ENCODE measurements at regions not wholly inside any gene's neighbourhood (a gene's known extent, or its start where the extent isn't known, plus 50 kb on each side); places are given as distances from the start of the nearest gene placed in this dataset.

DNA sequence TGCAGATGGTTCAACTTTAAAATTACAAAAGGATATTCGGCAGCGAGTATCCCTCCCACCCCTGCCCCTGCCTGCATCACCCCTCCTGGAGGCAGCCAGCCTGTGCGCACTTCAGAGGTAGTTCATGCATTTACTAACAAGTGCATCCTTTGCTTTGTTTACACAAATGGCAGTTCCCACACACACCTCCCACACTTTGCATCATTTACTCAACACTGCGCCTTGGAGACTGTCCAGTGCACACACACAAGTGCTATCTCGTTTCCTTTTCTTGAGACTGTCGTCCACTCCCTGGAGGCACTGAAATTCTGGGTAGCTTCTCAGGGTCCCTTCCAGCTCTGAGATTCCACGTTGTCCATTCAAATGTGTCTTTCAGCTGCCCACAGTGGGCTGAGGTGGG lies 53.1 kb upstream of the VSX1 start:
- no peak for DNase-seq (ENCODE audit: low spot score)

- no peak for DNase-seq (ENCODE audit: low spot score)
Measured at GRCh38 chr20:25136056-25136455, 54.1 kb upstream of the VSX1 start.

DNA sequence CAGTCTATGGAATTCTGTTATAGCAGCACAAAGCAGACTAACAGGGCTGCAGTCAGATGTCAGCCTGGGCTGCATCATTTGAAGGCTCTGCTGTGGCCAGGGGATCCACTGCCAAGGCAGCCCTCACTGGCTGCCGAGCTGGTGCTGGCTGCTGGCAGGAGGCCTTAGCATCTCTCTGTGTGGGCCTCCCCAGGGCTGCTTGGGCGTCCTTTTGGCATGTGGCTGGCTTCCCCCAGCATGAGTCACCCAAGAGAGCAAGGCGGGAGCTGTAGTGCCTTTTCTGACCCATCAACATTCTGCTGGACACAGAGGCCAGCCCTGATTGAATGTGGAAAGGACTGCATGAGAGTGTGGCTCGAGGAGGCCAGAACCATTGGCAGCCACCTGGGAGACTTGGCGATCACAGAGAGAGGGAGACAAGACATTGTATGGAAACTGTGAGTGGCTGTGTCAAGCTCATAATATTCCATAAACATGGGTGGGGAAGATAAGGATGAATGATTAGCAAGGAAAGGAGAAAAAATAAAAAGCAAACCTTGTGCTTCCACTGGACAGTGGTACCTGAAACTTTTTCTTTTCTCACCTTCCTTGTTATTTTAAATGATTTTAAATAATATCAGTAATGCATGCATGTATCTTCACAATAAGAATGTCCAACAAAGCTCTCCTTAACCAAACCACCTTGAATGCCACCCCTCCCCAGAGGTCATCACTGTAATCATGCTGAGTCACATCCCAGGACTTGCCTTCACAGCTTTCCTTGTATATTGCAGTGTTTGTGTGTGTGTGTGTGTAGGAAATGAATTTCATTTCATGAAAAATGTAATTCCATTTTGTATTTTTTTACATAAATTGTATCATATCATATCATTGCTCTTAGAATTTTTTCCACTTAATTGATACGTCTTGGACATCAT lies 55.0 kb upstream of the VSX1 start:
- DNase-seq (ENCODE audit: low spot score) = peak; percentile 99

- DNase-seq (ENCODE audit: low spot score) = no peak
Measured at GRCh38 chr20:25139029-25139705, 56.3 kb upstream of the ENTPD6 start.

DNA sequence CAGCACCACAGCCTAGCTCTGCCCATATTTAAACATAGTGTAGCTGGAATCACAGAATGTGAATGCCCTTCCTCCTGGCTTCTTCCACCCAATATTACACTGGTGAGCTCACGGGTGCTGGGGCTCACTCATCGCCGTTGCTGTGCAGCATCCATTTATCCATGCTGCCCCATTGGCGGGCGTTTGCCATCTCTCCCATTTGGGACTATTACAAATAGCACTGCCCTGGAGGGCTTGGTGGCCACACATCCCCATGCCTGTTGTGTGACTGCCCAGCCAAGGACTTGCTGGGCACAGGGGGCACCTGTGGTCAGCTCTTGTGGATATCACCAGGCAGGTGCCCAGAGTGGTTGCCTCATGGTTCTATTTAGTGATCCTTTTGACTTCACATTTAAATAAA lies 54.5 kb upstream of the ENTPD6 start:
- no peak for DNase-seq (ENCODE audit: low spot score)

DNA sequence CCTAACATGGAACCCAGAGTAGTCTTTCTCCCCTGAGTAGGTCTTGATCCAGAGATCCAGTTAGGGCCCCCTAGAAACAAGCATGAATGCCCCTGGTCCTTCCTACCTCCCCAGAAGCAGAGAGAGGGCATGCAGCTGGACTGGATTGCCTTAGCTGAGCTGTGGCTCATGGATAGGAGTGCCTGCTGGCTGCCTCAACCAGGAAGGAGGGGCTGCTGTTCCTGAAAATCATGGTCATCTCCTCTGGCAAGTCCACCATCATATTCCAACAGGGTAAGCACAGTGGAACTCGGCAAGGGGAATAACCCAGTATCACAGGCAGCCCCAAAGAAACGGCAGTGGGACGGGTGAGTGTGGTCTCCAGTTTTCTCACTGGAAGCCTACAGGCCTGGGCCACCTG lies 53.1 kb upstream of the ENTPD6 start:
- DNase-seq (ENCODE audit: low spot score) = no peak

DNA sequence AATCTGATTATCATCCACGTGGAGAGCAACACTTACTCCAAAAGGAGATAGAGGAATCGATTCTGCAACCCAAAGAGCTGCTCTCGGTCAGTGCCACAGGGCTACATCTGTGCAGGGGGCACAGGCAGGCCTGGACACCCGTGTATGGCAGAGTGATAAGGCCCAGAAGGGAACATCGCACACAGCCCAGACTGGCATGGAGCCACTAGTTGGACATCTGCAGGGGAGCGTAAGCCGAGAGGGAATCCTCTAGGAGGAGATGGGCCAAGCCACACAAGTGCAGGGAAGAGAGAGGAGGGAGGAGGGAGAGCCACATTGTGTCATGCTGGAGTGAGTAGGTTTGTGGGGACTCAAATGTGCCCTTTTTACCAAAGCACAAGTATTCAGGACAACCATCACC lies 50.4 kb upstream of the ENTPD6 start:
- no peak for DNase-seq (ENCODE audit: low spot score)

Measured in AG08395 (cell line).